ENCODE measurements at regions not wholly inside any gene's neighbourhood (a gene's known extent, or its start where the extent isn't known, plus 50 kb on each side); places are given as distances from the start of the nearest gene placed in this dataset.

DNA sequence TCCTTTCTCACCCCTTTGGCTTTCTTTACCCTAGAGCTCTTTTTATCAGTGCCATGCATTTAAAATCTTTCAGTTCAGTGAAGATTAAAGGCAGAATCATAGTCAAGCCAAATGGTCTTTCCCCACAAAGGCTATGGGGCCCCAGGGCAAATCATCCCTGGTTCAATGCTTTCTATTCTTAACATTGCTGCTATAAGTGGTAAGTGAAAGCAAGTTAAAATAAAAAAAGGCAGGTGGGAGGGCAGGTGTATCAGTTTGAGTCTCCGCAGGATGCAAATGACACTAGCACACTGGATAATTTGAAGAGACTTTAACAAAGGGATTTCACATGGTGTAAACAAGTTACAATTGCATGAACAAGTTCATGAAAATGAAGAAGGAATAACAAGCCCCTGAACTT lies 757.4 kb downstream of the SATB2 start:
- TF ChIP-seq, protein P1, sequence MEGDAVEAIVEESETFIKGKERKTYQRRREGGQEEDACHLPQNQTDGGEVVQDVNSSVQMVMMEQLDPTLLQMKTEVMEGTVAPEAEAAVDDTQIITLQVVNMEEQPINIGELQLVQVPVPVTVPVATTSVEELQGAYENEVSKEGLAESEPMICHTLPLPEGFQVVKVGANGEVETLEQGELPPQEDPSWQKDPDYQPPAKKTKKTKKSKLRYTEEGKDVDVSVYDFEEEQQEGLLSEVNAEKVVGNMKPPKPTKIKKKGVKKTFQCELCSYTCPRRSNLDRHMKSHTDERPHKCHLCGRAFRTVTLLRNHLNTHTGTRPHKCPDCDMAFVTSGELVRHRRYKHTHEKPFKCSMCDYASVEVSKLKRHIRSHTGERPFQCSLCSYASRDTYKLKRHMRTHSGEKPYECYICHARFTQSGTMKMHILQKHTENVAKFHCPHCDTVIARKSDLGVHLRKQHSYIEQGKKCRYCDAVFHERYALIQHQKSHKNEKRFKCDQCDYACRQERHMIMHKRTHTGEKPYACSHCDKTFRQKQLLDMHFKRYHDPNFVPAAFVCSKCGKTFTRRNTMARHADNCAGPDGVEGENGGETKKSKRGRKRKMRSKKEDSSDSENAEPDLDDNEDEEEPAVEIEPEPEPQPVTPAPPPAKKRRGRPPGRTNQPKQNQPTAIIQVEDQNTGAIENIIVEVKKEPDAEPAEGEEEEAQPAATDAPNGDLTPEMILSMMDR (IDR thresholded peaks at IDR 0.05), result no peak

DNA sequence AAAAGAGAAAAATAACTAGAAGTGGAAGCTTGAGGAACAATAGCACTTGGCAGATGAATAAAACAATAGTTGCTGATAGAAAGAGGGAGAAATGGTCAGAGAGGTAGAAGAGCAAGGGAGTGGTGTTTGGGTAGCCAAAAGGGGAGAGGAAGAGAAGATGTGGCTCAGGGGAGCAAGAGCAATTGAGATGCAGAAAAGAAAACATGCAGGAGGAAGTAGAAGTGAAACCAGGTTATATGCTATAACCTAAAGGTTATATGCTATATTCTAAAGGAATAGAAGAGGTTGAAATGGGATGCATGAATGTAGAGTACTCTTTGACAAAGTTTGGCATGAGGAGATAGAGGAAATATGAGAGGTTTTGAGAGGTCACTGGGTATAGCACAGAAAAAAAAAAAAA lies 759.5 kb downstream of the SATB2 start:
- Mint-ChIP-seq H3K36me3 (ENCODE audit: unreplicated experiment) (no peaks in the 10 kb centered on the region), H3K27ac (ENCODE audit: unreplicated experiment) (no peak overlapping the region), H3K4me1 (ENCODE audit: unreplicated experiment) (no peaks in the 10 kb centered on the region), H3K27me3 (ENCODE audit: unreplicated experiment) (peaks cover 5% of the 10 kb centered on the region), H3K4me3 (ENCODE audit: unreplicated experiment) (no peak overlapping the region), H3K9me3 (ENCODE audit: unreplicated experiment) (no peaks in the 10 kb centered on the region)
- no peak for DNase-seq (ENCODE audit: extremely low spot score, unreplicated experiment)
- TF ChIP-seq, protein P1 (IDR thresholded peaks at IDR 0.05), result no peak

More for the DNA sequence above, 757.4 kb downstream of the SATB2 start:
- Mint-ChIP-seq H3K27ac (ENCODE audit: unreplicated experiment) (no peak overlapping the region), H3K4me1 (ENCODE audit: unreplicated experiment) (no peaks in the 10 kb centered on the region), H3K9me3 (ENCODE audit: unreplicated experiment) (no peaks in the 10 kb centered on the region), H3K27me3 (ENCODE audit: unreplicated experiment) (peaks cover 5% of the 10 kb centered on the region), H3K36me3 (ENCODE audit: unreplicated experiment) (no peaks in the 10 kb centered on the region), H3K4me3 (ENCODE audit: unreplicated experiment) (no peak overlapping the region)
- no peak for DNase-seq (ENCODE audit: extremely low spot score, unreplicated experiment)

DNA sequence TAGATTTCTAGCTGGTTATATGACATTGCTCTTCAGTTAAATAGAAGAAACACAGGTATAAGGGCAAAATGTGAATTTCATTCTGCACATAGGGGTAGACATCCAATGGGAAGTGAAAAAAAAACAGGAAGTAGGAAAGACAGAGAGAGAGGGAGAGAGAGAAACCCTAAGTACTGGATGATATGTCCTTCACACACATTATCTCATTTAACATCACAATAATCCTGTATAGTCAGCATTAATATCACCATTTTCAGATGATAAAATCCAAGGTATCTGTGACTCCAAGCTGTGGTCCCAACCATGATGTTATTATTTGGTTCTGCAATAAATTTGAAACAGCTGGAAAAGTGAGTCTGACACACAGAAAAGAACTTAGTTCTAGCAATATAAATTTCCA lies 759.9 kb downstream of the SATB2 start:
- Mint-ChIP-seq H3K36me3 (ENCODE audit: unreplicated experiment) (no peaks in the 10 kb centered on the region), H3K4me3 (ENCODE audit: unreplicated experiment) (no peak overlapping the region), H3K27ac (ENCODE audit: unreplicated experiment) (no peak overlapping the region), H3K9me3 (ENCODE audit: unreplicated experiment) (no peaks in the 10 kb centered on the region), H3K27me3 (ENCODE audit: unreplicated experiment) (peaks cover 5% of the 10 kb centered on the region), H3K4me1 (ENCODE audit: unreplicated experiment) (no peaks in the 10 kb centered on the region)
- no peak for DNase-seq (ENCODE audit: extremely low spot score, unreplicated experiment)
- TF ChIP-seq, protein P1 (IDR thresholded peaks at IDR 0.05), result no peak

DNA sequence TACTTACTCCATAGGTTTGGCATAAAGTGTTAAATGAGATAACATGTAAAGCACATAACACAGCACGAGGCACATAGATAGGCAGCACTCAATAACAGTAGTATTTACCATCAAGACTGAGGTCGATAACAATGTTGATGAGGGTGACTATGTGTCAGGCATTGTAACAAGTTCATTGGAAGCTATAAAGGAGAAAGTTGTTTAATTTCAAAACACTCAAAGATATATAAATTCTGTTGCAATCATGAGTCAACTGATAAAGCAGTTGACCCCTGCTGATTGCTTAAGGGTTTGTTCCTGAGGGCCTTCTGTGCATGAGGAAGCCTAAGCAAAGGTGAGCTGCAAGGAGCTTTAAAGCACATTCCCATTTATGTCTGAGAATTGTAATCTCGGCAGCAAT lies 760.5 kb downstream of the SATB2 start:
- Mint-ChIP-seq H3K4me1 (ENCODE audit: unreplicated experiment) (no peaks in the 10 kb centered on the region), H3K27ac (ENCODE audit: unreplicated experiment) (no peak overlapping the region), H3K9me3 (ENCODE audit: unreplicated experiment) (no peaks in the 10 kb centered on the region), H3K4me3 (ENCODE audit: unreplicated experiment) (no peak overlapping the region), H3K27me3 (ENCODE audit: unreplicated experiment) (peaks cover 6% of the 10 kb centered on the region), H3K36me3 (ENCODE audit: unreplicated experiment) (no peaks in the 10 kb centered on the region)
- TF ChIP-seq, protein P1 (IDR thresholded peaks at IDR 0.05), result no peak
- no peak for DNase-seq (ENCODE audit: extremely low spot score, unreplicated experiment)

DNA sequence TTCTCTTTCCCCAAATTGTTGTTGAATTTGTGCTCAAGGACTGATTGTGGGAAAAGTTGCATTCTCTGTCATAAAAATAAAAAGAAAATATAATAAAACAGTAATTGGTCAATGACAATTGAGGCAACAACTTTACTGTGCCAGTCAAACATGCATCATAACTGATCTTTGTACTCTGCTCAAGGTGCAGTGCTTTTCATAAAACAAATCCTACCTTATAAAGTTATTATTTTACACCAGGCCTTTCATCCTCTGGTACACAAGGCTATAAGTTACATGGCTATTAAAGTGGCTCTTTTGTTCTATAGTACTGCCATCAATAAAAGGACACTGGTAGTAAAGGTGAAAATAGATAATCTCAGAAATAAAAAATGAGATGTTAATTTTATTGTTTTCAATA lies 761.9 kb downstream of the SATB2 start:
- DNase-seq (ENCODE audit: extremely low spot score, unreplicated experiment), result no peak
- H3K9me3 Mint-ChIP-seq (ENCODE audit: unreplicated experiment), result no peaks in the 10 kb centered on the region
- no peaks in the 10 kb centered on the region for H3K36me3 Mint-ChIP-seq (ENCODE audit: unreplicated experiment)
- H3K4me1 Mint-ChIP-seq (ENCODE audit: unreplicated experiment), result no peaks in the 10 kb centered on the region
- no peak overlapping the region for H3K4me3 Mint-ChIP-seq (ENCODE audit: unreplicated experiment)
- TF ChIP-seq, protein P1 (IDR thresholded peaks at IDR 0.05), result no peak
- H3K27ac Mint-ChIP-seq (ENCODE audit: unreplicated experiment), result no peak overlapping the region
- peaks cover 7% of the 10 kb centered on the region for H3K27me3 Mint-ChIP-seq (ENCODE audit: unreplicated experiment)

Data from osteocyte (in vitro differentiated cells).